OCI-LY3 (cell line): ENCODE measurements at regions not wholly inside any gene's neighbourhood (a gene's known extent, or its start where the extent isn't known, plus 50 kb on each side); places are given as distances from the start of the nearest gene placed in this dataset.

ENCODE experiments used
- CTCF ChIP-seq: fragments of 200-600, 300-600 bp; sonication (generic); IDR thresholded peaks from 2 replicates; pipeline ENCODE4 v1.5.1; 2014; ENCODE audit warnings: antibody characterized with exemption, low read length, low read depth
- EZH2phosphoT487 ChIP-seq: fragments of 200-600 bp; shearing (Covaris generic); IDR thresholded peaks from 2 replicates; pipeline ENCODE4 v1.6.1; 2018; ENCODE audit warnings: antibody characterized with exemption, mixed run types, low read depth

DNA sequence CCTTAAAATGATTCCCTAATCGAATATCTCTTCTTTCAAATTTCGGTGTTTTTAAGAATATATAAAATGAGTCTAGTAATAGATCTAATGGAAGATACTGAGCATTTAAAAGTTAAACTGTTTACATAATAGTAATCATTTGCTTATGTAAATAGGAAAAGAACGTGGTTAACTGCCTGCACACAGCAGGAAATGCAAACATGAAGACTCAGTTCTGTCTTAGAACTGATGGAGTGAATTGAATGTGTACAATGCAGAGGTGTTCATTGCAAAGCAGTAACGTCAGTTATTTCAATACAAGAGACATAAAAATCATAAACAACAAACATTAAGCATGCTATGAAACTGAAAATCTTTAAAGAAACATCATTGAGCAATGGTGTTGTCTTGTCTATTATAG lies 359.4 kb upstream of the ADAMTS5 start:
- no peak for TF ChIP-seq CTCF
- TF ChIP-seq EZH2phosphoT487: no peak
